Islet precursor cell (in vitro differentiated cells): ENCODE measurements at regions not wholly inside any gene's neighbourhood (a gene's known extent, or its start where the extent isn't known, plus 50 kb on each side); places are given as distances from the start of the nearest gene placed in this dataset.

Source experiments
- DNase-seq: peaks from one replicate; pipeline ENCODE4 v3.0.0-alpha.2; 2018

DNA sequence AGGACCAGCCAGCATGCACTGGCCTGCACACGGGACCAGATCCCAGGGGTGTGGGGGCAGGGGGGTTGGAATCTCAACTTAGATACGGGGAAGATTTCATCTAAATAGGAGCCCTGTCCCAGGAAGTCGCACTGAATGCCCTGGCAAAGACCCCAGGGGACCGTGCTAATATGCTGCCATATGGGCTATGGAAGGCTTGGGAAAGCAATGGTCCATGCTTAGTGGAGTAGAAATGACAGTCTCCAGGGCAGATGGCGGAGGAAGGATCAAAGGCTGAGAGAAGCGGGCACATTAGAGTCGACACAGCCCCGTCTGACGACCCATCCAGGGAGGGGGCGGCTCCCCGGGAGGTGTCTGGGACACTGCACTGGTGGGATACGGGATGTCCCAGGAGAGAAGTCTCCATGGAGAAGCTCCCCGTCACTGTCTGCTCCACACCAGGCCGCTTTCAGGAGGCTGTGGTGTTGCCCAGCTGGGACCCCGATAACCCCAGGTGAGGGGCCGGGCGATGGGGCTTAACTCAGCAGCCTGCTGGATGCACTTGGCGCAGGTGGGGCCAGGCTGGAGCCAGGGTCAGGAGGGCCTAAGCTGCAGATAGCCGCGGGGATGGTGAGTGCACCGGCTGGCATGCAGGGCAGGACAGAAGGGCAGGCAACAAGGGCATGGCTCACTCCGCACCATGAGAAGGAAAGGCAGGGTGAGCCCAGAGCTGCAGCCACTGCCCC, 377.7 kb upstream of the IRX1 start:
- peak; percentile 28 for DNase-seq

DNA sequence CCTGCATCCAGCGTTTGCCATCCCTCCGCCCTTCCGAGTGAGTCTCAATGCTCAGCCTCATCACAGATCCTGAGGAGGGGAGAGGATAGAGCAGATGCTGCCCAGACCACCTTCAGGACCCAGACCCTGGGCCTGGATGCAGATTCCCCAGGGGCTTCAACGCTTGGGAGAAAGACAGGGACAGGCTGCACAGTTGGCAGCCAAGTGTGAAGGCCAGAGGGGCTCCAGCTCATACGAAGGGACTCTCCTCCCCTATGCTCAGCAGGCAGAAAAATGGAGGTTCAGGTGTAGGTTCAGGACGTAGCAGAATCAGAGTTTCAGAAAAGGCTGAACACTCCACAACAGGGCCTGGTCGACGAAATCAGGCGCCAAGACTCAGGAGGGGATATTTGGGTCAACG, 378.5 kb upstream of the IRX1 start:
- peak; percentile 38 for DNase-seq

DNA sequence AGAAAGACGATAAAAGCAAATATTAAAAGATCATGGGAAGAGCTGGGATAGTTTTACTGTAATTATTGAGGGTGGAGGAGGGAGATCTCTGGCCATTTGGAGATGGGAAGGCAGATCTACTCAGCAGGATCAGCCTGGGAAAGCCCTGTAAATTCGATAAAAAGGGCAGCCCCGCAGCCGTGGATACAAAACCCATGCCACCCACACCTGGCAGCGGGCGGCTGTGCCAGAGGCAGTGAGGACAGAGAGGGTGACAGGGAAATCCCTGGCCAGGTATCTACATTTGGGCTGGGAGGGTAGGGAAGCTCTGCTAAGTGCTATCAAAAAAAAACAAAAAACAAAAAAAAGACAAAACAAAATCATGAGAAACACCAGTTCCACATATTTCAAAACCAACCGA, 379.2 kb upstream of the IRX1 start:
- no peak for DNase-seq

DNA sequence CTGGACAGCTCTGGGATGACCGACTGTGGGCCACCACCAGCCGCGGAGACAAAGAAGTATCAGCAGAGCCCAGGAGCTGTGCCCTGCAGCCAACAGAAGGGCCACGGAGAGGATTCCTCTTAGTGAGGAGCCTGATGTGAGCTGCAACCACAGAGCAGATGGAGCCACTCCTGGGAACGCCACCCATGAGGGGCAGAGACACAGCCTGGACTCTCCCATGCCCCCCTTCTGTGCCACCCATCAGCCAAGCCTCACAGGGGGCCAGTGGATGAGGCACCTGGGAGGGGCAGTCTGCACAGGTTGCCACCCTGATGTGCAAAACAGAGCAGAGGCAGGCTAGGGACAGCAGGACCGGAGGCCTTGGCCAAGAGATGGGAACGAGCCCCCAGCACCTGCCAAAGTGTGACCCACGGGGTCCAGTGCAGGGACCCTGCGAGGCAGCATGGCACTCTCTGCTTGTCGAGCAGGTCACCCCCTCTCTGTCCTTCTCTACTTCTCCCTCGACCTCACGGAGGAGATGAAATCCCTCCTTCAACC, 380.7 kb upstream of the IRX1 start:
- no peak for DNase-seq

DNA sequence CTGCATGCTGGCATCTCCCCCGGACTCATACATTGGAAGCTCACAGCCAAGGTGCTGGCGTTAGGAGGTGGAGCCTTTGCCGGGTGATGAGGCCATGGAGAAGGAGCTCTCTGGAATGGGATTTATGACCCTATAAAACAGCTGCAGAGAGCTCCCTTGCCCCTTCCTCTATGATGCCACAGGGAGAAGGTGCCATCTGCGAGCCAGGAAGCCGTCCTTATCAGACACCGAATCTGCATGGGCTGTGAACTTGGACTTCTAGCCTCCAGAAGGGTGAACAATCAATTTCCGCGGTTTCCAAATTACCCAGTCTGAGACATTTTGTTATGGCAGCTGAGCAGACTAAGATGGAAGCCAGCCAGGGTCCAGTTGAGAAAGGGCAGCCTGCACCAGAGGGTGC, 381.2 kb upstream of the IRX1 start:
- DNase-seq: no peak

DNA sequence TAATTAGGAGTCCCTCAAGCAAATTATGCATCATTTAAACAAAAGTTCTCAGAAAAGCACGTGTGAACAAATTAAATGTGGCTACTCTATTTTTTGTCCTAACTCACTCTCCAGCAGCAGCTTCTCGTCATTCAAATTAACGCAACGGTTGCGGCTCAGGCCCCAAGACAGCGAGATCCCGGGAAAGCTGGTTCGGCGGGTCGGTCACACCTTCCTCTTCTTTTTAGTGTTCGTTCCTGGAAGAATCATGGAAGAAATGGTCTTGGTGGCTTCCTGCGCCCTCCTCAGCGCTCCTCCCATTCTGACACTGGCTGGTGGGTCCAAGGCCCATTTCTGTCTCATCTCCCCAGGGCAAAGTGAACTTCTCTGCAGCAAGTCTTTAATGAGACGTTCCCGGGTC, 382.8 kb upstream of the IRX1 start:
- peak; percentile 35 for DNase-seq

DNA sequence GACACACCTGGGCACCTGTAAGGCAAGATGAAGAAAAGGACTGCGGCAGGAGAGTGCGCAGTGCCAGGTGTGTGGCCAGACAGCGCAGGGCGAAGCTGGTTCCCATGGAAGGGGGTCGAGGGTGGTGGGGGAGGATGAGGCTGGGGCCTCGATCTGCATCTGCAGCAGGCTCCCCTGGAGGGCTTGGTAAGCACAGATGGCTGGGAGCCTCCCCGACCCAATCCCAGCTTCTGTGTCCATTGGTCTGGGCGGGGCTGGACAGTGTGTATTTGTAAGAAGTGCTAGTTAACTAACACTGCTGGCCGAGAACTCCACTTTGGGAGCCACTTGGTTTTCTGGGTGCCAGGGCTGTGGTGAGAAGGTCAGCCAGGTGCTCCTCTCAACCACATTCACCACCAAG, 385.1 kb upstream of the IRX1 start:
- DNase-seq: no peak

DNA sequence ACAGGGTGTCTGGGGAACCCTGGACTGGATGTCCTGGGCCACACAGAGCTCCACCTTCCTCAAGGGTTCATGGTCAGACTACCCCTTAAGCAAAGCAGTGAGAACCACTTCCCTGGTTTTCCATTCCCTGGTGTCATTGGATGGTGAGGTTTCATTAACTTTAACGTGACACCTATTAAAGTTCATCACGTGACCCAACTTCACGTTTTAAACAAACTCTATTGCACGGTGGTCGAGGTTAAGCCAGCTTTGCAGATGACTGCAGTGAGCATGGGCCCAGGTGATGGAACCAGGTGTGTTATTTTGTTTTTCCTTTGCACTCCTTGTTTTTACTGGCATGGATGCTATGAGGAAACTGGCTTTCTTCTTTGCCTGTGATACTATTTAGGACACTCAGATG, 385.7 kb upstream of the IRX1 start:
- DNase-seq: no peak

DNA sequence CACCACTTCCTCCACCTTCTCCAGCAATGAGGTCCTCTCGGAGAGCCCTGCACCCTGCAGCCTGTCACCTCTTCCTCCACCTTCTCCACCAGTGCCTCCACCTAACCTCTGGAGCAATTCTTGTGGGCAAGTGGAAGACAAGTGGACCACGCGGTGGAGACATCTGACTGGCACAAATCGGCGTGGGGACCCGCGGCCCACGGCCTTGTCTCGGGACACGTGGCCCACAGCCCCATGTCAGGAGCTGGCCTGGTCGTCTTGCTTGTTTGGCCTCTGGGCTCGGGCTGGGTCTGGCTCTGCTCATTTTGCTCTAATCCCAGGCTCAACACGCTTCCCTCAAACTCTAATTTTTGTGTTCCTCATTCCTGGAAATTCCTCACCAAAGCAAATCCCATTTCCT, 393.1 kb upstream of the IRX1 start:
- DNase-seq: no peak

DNA sequence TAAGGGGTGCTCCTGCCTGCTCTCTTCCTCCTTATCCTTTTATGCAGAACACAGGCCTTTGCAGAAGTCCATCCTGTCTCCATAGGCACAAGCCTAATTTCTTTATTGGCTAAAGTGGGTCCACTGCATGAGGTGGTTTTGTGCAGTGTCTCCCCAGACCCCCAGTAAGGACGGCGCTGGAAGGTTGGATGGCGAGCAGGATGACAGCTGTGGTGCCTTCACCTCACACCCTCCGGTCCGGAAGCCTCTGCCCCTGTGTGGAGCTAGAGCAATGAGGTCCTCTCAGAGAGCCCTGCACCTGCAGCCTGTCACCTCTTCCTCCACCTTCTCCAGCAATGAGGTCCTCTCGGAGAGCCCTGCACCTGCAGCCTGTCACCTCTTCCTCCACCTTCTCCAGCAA, 393.7 kb upstream of the IRX1 start:
- no peak for DNase-seq

DNA sequence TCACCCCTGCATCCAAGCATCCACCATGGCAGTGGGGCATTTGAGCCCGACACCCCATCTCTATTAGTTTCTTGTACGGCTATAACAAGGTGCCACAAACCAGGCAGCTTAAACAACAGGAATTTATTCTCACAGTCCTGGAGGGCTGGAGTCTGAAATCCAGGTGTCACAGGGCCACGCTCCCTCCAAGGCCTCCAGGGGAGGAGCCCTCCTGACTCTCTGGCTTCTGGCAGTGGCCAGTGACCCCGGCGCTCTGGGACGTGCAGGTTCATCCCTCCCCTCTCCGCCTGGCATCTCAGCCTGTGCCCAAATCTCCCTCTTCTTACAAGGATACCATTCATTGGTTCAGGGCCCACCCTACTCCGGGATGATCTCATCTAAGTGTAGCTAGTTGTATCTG, 394.5 kb upstream of the IRX1 start:
- DNase-seq: no peak

DNA sequence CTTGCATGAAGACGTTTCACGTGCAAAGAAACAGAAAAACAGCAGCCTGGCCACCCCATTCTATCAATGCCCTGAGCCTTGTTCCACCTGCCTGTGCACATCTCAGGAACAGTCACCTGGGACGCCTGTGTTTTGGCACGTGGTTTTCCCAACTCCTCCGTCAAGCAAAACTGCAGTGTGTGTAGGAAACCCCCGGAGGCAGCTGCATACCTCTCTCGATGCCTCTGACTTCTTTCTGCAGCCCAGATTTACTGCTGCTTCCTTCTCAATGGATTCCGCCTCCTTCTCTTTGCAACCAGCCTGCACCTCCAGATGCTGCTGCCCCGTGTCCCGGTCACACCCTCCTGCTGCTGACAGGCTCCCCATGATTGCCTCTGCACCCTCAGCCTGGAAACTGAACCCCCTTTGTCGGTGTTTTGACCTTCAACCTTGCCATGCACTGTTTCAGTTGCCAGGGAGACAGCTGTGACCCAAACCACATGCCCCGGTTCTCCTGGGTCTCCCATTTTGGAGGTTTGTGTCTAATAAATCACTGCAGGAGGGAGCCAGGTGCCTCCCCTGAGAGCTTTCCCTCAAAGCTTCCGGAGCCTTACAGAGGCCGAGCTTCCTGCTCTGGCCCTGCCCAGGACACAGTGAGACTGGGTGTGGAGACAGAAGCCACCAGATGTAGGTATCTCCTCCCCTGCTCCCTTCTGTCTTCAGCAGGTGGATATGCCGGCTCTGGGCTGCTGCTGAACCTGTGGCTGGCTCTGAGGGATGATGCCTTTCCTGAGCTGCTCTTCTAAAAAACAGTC, 395.5 kb upstream of the IRX1 start:
- peak; percentile 29 for DNase-seq

DNA sequence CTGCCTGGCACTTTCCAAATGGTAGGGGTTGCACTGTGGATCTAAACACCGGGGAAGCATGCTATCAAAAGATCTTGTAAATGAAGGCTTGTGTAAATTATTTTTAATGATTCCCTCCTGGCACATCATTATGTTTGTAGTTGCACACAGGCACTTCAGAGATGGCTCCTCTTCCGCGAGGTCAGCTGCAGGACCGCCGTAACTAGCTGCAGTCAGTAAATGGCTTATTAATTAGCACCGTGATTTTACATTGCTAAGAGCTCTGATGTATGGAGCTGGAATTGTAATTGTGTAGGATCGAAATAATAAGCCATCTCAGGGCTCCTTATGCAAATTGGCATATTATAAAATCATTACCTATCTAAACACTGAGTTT, 397.6 kb upstream of the IRX1 start:
- DNase-seq: no peak

DNA sequence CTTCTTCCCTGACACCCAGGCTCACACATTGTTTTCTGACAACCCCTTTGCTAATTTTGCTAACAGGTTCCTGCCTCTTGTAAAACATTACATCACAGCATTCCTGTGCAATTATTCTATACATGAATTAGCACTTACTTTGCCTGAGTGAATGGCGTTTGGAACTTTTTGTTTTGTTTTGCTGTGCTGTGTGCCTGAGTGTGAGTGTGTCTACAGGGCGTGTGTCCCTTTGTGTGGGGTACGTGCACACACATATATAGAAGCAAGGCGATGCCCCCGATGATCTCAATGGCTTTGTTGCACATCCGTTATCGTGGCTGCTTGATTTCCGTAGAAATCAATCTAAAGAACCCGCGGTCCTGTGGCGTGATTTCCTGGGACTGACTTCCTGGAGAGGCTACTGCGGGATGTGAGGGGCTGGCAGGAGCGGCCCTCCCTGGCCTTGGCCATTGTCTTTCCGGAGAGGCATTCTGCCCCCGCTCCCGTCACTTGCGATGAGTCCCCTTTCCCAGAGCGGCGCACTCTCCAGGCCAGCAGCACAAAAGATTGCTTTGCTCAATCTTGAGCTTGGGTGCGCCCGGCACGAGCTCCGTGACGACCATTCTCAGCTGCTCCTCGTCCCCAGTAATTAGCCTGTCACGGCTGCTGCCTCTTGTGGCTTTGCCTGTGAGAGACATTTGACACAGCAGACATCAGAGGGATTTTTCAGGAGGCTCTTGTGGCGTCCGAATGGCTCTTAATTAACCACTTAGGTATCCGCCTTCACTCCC, 398.1 kb upstream of the IRX1 start:
- DNase-seq: peak; percentile 87

DNA sequence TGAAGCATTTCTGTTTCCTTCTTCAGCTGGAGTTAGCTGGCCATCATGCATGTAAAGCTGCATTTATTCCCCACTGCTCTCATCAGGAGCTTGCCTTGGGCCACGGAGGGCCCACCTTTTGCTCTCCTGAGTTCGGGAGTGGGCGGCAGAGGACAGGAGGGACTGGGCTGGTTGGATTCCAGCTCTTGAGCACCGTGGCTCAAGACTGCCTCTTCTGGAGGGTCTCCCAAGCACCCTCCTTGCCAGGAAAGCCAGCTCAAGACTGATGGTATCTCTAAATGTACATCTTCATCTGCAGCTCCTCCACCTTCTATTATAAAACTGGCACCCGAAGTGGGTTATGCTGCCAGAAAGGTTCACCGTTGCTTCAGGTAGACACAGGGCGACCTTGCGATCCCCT, 399.6 kb upstream of the IRX1 start:
- no peak for DNase-seq

DNA sequence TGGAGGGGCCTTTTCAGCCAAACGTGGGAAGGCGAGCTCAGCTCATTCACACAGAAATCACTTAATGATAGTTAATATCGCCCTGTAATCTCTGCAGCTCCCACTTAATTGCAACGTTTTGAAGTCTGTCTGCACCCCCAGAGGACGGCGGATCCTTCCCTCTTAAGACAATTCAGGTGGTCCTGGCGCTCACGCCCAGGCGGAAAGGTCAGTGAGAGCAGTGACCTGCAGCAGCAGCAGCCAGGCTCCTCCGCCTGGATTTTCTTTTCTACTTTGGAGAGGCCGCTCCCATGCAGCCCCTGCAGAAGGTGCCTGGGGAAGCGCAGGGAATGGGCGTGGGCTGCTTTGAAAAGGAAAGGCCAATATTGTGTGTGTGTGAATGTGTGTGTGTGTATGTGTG, 400.9 kb upstream of the IRX1 start:
- DNase-seq: no peak

DNA sequence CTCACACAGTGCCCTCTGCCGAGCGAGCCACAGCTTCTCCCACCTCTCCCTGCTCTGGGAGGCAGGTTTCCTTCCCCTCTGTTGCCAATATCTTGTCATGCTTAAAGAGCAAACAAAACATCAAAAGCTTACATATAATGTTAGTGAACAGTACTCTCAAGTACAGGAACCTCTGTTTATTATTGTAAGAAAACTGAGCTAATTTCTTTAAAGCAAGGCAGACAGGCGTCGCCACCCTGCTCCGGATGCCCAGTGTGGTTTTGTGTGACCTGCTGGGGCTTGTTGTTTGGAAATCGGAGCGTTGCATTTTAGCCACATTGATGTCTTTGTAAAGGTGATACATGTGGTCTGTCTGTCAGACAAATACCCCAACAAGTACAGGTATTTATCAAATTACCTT, 401.4 kb upstream of the IRX1 start:
- DNase-seq: no peak

DNA sequence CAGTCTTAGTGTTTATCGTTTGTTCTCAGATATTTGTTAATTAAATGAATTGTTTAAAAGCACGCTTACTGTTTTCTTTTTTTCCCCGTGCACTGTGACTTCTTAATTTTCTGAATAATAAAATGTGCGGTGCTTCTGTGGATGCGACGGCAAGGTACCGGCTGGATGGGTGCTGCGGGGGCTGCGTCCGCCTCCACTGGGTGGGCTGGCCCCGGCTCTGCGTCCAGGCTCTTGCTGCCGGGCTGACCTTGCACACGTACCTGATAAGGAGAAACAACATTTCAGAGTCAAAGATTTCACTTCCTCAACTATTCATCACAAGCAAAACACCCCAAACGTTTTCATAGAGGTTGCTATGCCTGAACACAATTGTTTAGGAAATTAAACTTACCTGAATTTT, 404.0 kb upstream of the IRX1 start:
- DNase-seq: no peak

DNA sequence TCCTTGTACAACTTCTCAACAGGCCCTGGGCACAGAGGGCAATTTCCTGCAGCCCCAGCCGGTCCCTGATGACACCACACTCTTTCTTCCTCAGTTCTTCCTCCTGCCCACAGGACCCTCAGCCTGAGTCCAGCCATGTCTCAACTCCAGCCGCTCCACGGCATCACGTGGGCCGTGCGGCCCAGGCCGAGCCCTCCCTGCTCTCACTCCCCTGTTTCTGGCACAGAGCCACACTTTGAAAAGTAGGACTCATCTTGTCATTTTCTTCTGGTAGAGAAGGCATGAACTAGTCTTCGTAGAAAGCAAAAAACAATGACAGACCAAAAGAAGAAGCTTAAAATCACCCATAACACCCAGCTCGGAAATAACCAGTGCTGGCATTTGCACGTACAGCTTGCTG, 404.7 kb upstream of the IRX1 start:
- no peak for DNase-seq

DNA sequence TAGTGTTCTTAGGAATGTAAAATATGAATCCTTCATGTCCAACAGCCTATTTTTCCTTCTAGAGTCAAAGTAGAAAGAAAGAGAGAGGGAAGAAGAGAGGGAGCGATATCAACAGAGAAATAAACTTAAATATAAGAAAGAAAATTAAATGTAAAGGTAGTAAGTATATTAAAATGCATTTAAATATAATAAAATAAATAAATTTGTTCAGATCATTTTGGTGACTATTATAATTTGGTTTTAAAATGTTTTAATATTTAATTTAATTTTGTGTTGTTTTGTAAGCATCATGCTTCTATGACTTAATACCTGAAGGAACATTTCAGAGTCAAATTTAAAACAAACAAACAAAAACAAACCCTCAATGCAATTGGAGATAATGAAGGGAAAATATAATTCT, 405.2 kb upstream of the IRX1 start:
- DNase-seq: no peak

DNA sequence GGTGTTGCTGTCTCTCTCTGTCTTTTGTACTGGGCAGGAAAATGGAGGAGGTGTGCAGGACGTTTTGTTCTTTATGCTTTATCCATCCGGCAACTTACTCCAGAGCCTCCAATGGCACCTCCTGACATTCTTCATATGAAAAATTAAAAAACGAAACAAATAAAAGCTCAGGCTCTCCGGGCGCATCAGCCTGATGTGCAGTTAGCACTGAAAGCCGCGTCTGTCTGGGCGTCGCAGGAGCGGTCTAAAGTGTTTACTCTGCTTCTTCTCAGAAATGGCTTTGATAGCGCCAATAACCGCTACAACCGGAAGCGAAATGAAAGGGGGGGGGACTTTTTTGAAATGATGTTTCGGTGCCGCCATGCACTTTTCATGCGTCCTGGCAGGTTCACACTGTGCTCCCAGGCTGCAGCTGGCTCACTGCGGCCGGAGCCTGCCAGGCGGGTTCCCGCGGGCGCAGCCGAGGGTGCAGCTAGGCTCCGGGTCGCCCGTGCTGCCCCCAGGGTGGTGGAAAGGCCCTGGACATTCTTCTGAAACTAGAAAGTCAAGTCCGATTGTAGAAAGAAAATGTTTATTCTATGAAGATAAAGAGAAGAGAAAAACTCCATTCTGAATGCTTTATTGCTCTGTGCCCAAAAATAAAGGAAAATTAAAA, 407.7 kb upstream of the IRX1 start:
- DNase-seq: no peak

DNA sequence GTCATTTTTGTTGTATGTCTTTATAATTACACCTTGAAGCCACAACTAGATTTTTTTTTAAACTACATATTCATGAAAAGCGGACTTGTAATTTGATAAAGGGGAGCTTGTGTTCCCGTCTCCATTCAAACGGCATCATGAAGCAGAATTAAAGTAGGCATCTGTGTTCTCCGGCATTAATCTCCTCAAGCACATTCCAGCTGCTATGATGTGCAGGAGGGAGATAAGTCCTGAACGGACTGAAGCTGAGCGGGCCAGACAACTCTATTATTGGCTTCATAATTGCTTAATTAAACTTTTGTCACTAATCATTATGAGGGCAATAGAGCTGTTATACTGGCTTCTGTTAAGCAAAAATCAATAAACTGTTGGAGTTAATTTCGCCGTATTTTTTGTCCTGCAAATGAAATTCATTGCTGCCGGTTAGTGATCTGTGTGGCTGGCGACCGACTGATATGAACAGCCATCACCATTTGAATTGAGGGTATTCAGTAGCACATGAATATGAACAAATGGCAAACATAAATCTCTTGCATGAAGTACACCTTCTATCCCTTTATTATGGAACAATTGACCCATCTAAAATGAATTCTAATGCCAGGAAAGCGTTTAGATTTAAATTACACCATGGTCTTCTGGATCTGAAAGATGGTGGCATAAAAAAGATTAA, 408.8 kb upstream of the IRX1 start:
- no peak for DNase-seq

DNA sequence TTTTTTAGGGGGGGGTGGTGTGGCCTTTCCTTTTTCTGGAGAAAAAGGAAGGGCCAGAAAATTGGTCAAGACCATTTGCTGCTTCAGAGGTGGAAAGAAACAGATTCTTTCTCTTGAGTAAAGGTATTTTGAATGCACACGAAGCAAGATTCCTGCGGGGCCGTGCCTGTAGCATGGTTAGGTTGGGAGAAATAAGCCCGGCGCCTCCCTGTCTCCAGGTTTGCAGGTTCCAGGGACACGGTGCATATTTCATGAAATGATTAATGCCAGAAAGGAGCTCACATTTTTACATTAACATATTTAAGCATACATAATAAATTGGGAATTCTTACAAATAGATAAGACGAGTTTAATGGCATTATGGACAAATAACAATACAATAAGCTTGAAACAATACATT, 409.5 kb upstream of the IRX1 start:
- no peak for DNase-seq
